ENCODE measurements at regions not wholly inside any gene's neighbourhood (a gene's known extent, or its start where the extent isn't known, plus 50 kb on each side); places are given as distances from the start of the nearest gene placed in this dataset.

- H3K4me3 ChIP-seq (ENCODE audit: low read depth, low read length) = no peak overlapping the region
- no peak for TF ChIP-seq CTCF (IDR thresholded peaks at IDR 0.05; ENCODE audit: insufficient read depth, low read length)
- DNase-seq (ENCODE audit: low read depth) = no peak
Measured at GRCh38 chr10:62453274-62453673, 79.1 kb downstream of the ZNF365 start.

GRCh38 chr10:62454687-62455397 is 80.7 kb downstream of the ZNF365 start:
- no peak for TF ChIP-seq CTCF (IDR thresholded peaks at IDR 0.05; ENCODE audit: insufficient read depth, low read length)
- peak; percentile 83 for DNase-seq (ENCODE audit: low read depth)
- H3K4me3 ChIP-seq (ENCODE audit: low read depth, low read length) = no peak overlapping the region

GRCh38 chr10:62456611-62457101 is 82.5 kb downstream of the ZNF365 start:
- TF ChIP-seq CTCF (IDR thresholded peaks at IDR 0.05; ENCODE audit: insufficient read depth, low read length) = no peak
- no peak for DNase-seq (ENCODE audit: low read depth)
- H3K4me3 ChIP-seq (ENCODE audit: low read depth, low read length) = no peak overlapping the region

- no peak overlapping the region for H3K4me3 ChIP-seq (ENCODE audit: low read depth, low read length)
- TF ChIP-seq CTCF (IDR thresholded peaks at IDR 0.05; ENCODE audit: insufficient read depth, low read length) = no peak
- DNase-seq (ENCODE audit: low read depth) = no peak
Measured at GRCh38 chr10:62457196-62457595, 83.0 kb downstream of the ZNF365 start.

- H3K4me3 ChIP-seq (ENCODE audit: low read depth, low read length) = no peak overlapping the region
- TF ChIP-seq CTCF (IDR thresholded peaks at IDR 0.05; ENCODE audit: insufficient read depth, low read length) = no peak
- no peak for DNase-seq (ENCODE audit: low read depth)
Measured at GRCh38 chr10:62457598-62457997, 83.4 kb downstream of the ZNF365 start.

- H3K4me3 ChIP-seq (ENCODE audit: low read depth, low read length) = no peak overlapping the region
- no peak for TF ChIP-seq CTCF (IDR thresholded peaks at IDR 0.05; ENCODE audit: insufficient read depth, low read length)
- DNase-seq (ENCODE audit: low read depth) = peak; percentile 75
Measured at GRCh38 chr10:62459072-62459471, 84.9 kb downstream of the ZNF365 start.

GRCh38 chr10:62459500-62459899 is 85.3 kb downstream of the ZNF365 start:
- H3K4me3 ChIP-seq (ENCODE audit: low read depth, low read length) = no peak overlapping the region
- no peak for DNase-seq (ENCODE audit: low read depth)
- TF ChIP-seq CTCF (IDR thresholded peaks at IDR 0.05; ENCODE audit: insufficient read depth, low read length) = no peak
